ENCODE measurements at regions not wholly inside any gene's neighbourhood (a gene's known extent, or its start where the extent isn't known, plus 50 kb on each side); places are given as distances from the start of the nearest gene placed in this dataset.
"Not testable (repeated sequence)": the region's sequence is repeated elsewhere in the genome, so short reads cannot be mapped to it uniquely, and the experiment has no call there.

- Histone ChIP-seq H3K9ac (ENCODE audit: low read length) (no peak overlapping the region), H3K4me1 (ENCODE audit: control insufficient read depth, insufficient read depth, low read length) (no peaks in the 10 kb centered on the region), H3K4me3 (ENCODE audit: low read length) (no peak overlapping the region), H3K9me3 (ENCODE audit: control insufficient read depth, low read length) (no peaks in the 10 kb centered on the region), H3K36me3 (ENCODE audit: control insufficient read depth, insufficient read depth, low read length, severe bottlenecking) (no peaks in the 10 kb centered on the region), H3K27me3 (replicated peaks; ENCODE audit: control insufficient read depth, insufficient read depth, low read length) (peaks cover 23% of the 10 kb centered on the region)
- DNase-seq (ENCODE audit: low read depth): peak; percentile 39
Measured at GRCh38 chr12:5096241-5096924, 52.7 kb downstream of the KCNA5 start.

- Histone ChIP-seq H3K27me3 (replicated peaks; ENCODE audit: control insufficient read depth, insufficient read depth, low read length) (peaks cover 18% of the 10 kb centered on the region), H3K9me3 (ENCODE audit: control insufficient read depth, low read length) (no peaks in the 10 kb centered on the region), H3K9ac (ENCODE audit: low read length) (no peak overlapping the region), H3K36me3 (ENCODE audit: control insufficient read depth, insufficient read depth, low read length, severe bottlenecking) (no peaks in the 10 kb centered on the region), H3K4me1 (ENCODE audit: control insufficient read depth, insufficient read depth, low read length) (peaks cover 14% of the 10 kb centered on the region), H3K4me3 (ENCODE audit: low read length) (no peak overlapping the region)
- no peak for DNase-seq (ENCODE audit: low read depth)
Measured at GRCh38 chr12:5097786-5098185, 54.1 kb downstream of the KCNA5 start.

- H3K9me3 ChIP-seq (ENCODE audit: control insufficient read depth, low read length): no peaks in the 10 kb centered on the region
- H3K36me3 ChIP-seq (ENCODE audit: control insufficient read depth, insufficient read depth, low read length, severe bottlenecking): no peaks in the 10 kb centered on the region
- H3K4me1 ChIP-seq (ENCODE audit: control insufficient read depth, insufficient read depth, low read length): peaks cover 27% of the 10 kb centered on the region
- H3K27me3 ChIP-seq (replicated peaks; ENCODE audit: control insufficient read depth, insufficient read depth, low read length): peaks cover 18% of the 10 kb centered on the region
- no peak overlapping the region for H3K9ac ChIP-seq (ENCODE audit: low read length)
- no peak for DNase-seq (ENCODE audit: low read depth)
- H3K4me3 ChIP-seq (ENCODE audit: low read length): no peak overlapping the region
Measured at GRCh38 chr12:5099136-5099535, 55.5 kb downstream of the KCNA5 start.

GRCh38 chr12:5099591-5099990 lies 55.9 kb downstream of the KCNA5 start:
- DNase-seq (ENCODE audit: low read depth): no peak
- Histone ChIP-seq H3K4me1 (ENCODE audit: control insufficient read depth, insufficient read depth, low read length) (peaks cover 31% of the 10 kb centered on the region), H3K4me3 (ENCODE audit: low read length) (no peak overlapping the region), H3K27me3 (replicated peaks; ENCODE audit: control insufficient read depth, insufficient read depth, low read length) (peaks cover 13% of the 10 kb centered on the region), H3K9ac (ENCODE audit: low read length) (no peak overlapping the region), H3K36me3 (ENCODE audit: control insufficient read depth, insufficient read depth, low read length, severe bottlenecking) (no peaks in the 10 kb centered on the region), H3K9me3 (ENCODE audit: control insufficient read depth, low read length) (no peaks in the 10 kb centered on the region)

GRCh38 chr12:5101686-5102085 lies 58.0 kb downstream of the KCNA5 start:
- peaks cover 37% of the 10 kb centered on the region for H3K4me1 ChIP-seq (ENCODE audit: control insufficient read depth, insufficient read depth, low read length)
- no peaks in the 10 kb centered on the region for H3K9me3 ChIP-seq (ENCODE audit: control insufficient read depth, low read length)
- no peak overlapping the region for H3K9ac ChIP-seq (ENCODE audit: low read length)
- H3K27me3 ChIP-seq (replicated peaks; ENCODE audit: control insufficient read depth, insufficient read depth, low read length): peaks cover 8% of the 10 kb centered on the region
- no peak for DNase-seq (ENCODE audit: low read depth)
- H3K36me3 ChIP-seq (ENCODE audit: control insufficient read depth, insufficient read depth, low read length, severe bottlenecking): no peaks in the 10 kb centered on the region
- H3K4me3 ChIP-seq (ENCODE audit: low read length): no peak overlapping the region

- peaks cover 5% of the 10 kb centered on the region for H3K27me3 ChIP-seq (replicated peaks; ENCODE audit: control insufficient read depth, insufficient read depth, low read length)
- peak; percentile 53 for DNase-seq (ENCODE audit: low read depth)
- no peaks in the 10 kb centered on the region for H3K9me3 ChIP-seq (ENCODE audit: control insufficient read depth, low read length)
- no peaks in the 10 kb centered on the region for H3K36me3 ChIP-seq (ENCODE audit: control insufficient read depth, insufficient read depth, low read length, severe bottlenecking)
- no peak overlapping the region for H3K4me3 ChIP-seq (ENCODE audit: low read length)
- peaks cover 37% of the 10 kb centered on the region for H3K4me1 ChIP-seq (ENCODE audit: control insufficient read depth, insufficient read depth, low read length)
- H3K9ac ChIP-seq (ENCODE audit: low read length): no peak overlapping the region
Measured at GRCh38 chr12:5102261-5102789, 58.6 kb downstream of the KCNA5 start.

GRCh38 chr12:5102806-5103205 lies 59.1 kb downstream of the KCNA5 start:
- no peak overlapping the region for H3K4me3 ChIP-seq (ENCODE audit: low read length)
- no peaks in the 10 kb centered on the region for H3K36me3 ChIP-seq (ENCODE audit: control insufficient read depth, insufficient read depth, low read length, severe bottlenecking)
- no peak for DNase-seq (ENCODE audit: low read depth)
- H3K27me3 ChIP-seq (replicated peaks; ENCODE audit: control insufficient read depth, insufficient read depth, low read length): peaks cover 4% of the 10 kb centered on the region
- H3K9ac ChIP-seq (ENCODE audit: low read length): no peak overlapping the region
- H3K4me1 ChIP-seq (ENCODE audit: control insufficient read depth, insufficient read depth, low read length): peaks cover 37% of the 10 kb centered on the region
- no peaks in the 10 kb centered on the region for H3K9me3 ChIP-seq (ENCODE audit: control insufficient read depth, low read length)

GRCh38 chr12:5110345-5110744 lies 66.7 kb downstream of the KCNA5 start:
- H3K4me3 ChIP-seq (ENCODE audit: low read length): no peak overlapping the region
- no peak for DNase-seq (ENCODE audit: low read depth)
- H3K36me3 ChIP-seq (ENCODE audit: control insufficient read depth, insufficient read depth, low read length, severe bottlenecking): no peaks in the 10 kb centered on the region
- H3K4me1 ChIP-seq (ENCODE audit: control insufficient read depth, insufficient read depth, low read length): no peaks in the 10 kb centered on the region
- H3K9ac ChIP-seq (ENCODE audit: low read length): no peak overlapping the region
- peaks cover 14% of the 10 kb centered on the region for H3K27me3 ChIP-seq (replicated peaks; ENCODE audit: control insufficient read depth, insufficient read depth, low read length)
- no peaks in the 10 kb centered on the region for H3K9me3 ChIP-seq (ENCODE audit: control insufficient read depth, low read length)

- peaks cover 14% of the 10 kb centered on the region for H3K27me3 ChIP-seq (replicated peaks; ENCODE audit: control insufficient read depth, insufficient read depth, low read length)
- no peak overlapping the region for H3K4me3 ChIP-seq (ENCODE audit: low read length)
- no peak overlapping the region for H3K9ac ChIP-seq (ENCODE audit: low read length)
- H3K9me3 ChIP-seq (ENCODE audit: control insufficient read depth, low read length): no peaks in the 10 kb centered on the region
- H3K36me3 ChIP-seq (ENCODE audit: control insufficient read depth, insufficient read depth, low read length, severe bottlenecking): no peaks in the 10 kb centered on the region
- no peak for DNase-seq (ENCODE audit: low read depth)
- no peaks in the 10 kb centered on the region for H3K4me1 ChIP-seq (ENCODE audit: control insufficient read depth, insufficient read depth, low read length)
Measured at GRCh38 chr12:5114436-5114835, 70.8 kb downstream of the KCNA5 start.

GRCh38 chr12:5121784-5122183 lies 78.1 kb downstream of the KCNA5 start:
- H3K27me3 ChIP-seq (replicated peaks; ENCODE audit: control insufficient read depth, insufficient read depth, low read length); H3K9ac ChIP-seq (ENCODE audit: low read length); DNase-seq (ENCODE audit: low read depth); H3K9me3 ChIP-seq (ENCODE audit: control insufficient read depth, low read length); H3K4me3 ChIP-seq (ENCODE audit: low read length); H3K36me3 ChIP-seq (ENCODE audit: control insufficient read depth, insufficient read depth, low read length, severe bottlenecking); H3K4me1 ChIP-seq (ENCODE audit: control insufficient read depth, insufficient read depth, low read length): not testable (repeated sequence)

GRCh38 chr12:5122256-5122831 lies 78.7 kb downstream of the KCNA5 start:
- H3K9ac ChIP-seq (ENCODE audit: low read length); H3K9me3 ChIP-seq (ENCODE audit: control insufficient read depth, low read length); H3K4me1 ChIP-seq (ENCODE audit: control insufficient read depth, insufficient read depth, low read length); H3K27me3 ChIP-seq (replicated peaks; ENCODE audit: control insufficient read depth, insufficient read depth, low read length); H3K36me3 ChIP-seq (ENCODE audit: control insufficient read depth, insufficient read depth, low read length, severe bottlenecking); DNase-seq (ENCODE audit: low read depth); H3K4me3 ChIP-seq (ENCODE audit: low read length): not testable (repeated sequence)
